HEK293T (cell line): ENCODE measurements at regions not wholly inside any gene's neighbourhood (a gene's known extent, or its start where the extent isn't known, plus 50 kb on each side); places are given as distances from the start of the nearest gene placed in this dataset.

Experiments used
- CTCF ChIA-PET: fragments of 350-600 bp; formaldehyde crosslinking; extraction: SDS; loops from one replicate; lab custom pipeline; 2021; ENCODE audit warnings: antibody characterized with exemption, inconsistent platforms; lab: Yijun Ruan, JAX
- POLR2A ChIA-PET: fragments of 350-600 bp; formaldehyde crosslinking; extraction: SDS; loops from one replicate; lab custom pipeline; 2020; ENCODE audit warnings: antibody characterized with exemption, inconsistent platforms; lab: Yijun Ruan, JAX
- DNase-seq: peaks from one replicate; pipeline ENCODE4 v3.0.0; 2012; ENCODE audit warnings: mixed read lengths; ENCODE audit errors: extremely low spot score
- ARNT ChIP-seq: fragments of 450-650 bp; IDR thresholded peaks from 2 replicates; pipeline ENCODE4 v1.6.1; 2017; ENCODE audit warnings: mild to moderate bottlenecking
- BHLHE40 ChIP-seq: fragments of 450-650 bp; IDR thresholded peaks from 2 replicates; pipeline ENCODE4 v1.6.1; 2016; ENCODE audit warnings: mild to moderate bottlenecking, moderate library complexity, borderline replicate concordance
- CTBP1 ChIP-seq: fragments of 450-650 bp; IDR thresholded peaks from 2 replicates; pipeline ENCODE4 v1.6.1; 2016; ENCODE audit warnings: borderline replicate concordance
- ELF4 ChIP-seq: fragments of 450-650 bp; IDR thresholded peaks from 2 replicates; pipeline ENCODE4 v1.6.1; 2017; ENCODE audit warnings: antibody characterized with exemption
- FOXA1 ChIP-seq: fragments of 450-650 bp; IDR thresholded peaks from 2 replicates; pipeline ENCODE4 v1.6.1; 2016; ENCODE audit warnings: mild to moderate bottlenecking
- FOXK2 ChIP-seq: fragments of 450-650 bp; IDR thresholded peaks from 2 replicates; pipeline ENCODE4 v1.6.1; 2016; ENCODE audit warnings: mild to moderate bottlenecking
- FOXM1 ChIP-seq: fragments of 450-650 bp; IDR thresholded peaks from 2 replicates; pipeline ENCODE4 v1.6.1; 2017; ENCODE audit warnings: mild to moderate bottlenecking, borderline replicate concordance
- HDGF ChIP-seq: fragments of 450-650 bp; IDR thresholded peaks from 2 replicates; pipeline ENCODE4 v1.6.1; 2017; ENCODE audit warnings: antibody characterized with exemption, borderline replicate concordance
- L3MBTL2 ChIP-seq: fragments of 450-650 bp; conservative IDR thresholded peaks from 2 replicates; pipeline ENCODE4 v1.6.1; 2016; ENCODE audit warnings: mild to moderate bottlenecking
- LEF1 ChIP-seq: fragments of 450-650 bp; IDR thresholded peaks from 2 replicates; pipeline ENCODE4 v1.6.1; 2017; ENCODE audit warnings: mild to moderate bottlenecking, borderline replicate concordance
- NFRKB ChIP-seq: fragments of 450-650 bp; IDR thresholded peaks from 2 replicates; pipeline ENCODE4 v1.6.1; 2016; ENCODE audit warnings: mild to moderate bottlenecking, moderate library complexity
- PKNOX1 ChIP-seq: fragments of 450-650 bp; IDR thresholded peaks from 2 replicates; pipeline ENCODE4 v1.6.1; 2016
- SP1 ChIP-seq: fragments of 450-650 bp; IDR thresholded peaks from 2 replicates; pipeline ENCODE4 v1.6.1; 2017
- SUZ12 ChIP-seq: fragments of 450-650 bp; IDR thresholded peaks from 2 replicates; pipeline ENCODE4 v1.6.1; 2016; ENCODE audit warnings: mild to moderate bottlenecking
- TARDBP ChIP-seq: fragments of 450-650 bp; IDR thresholded peaks from 2 replicates; pipeline ENCODE4 v1.6.1; 2016
- ZNF384 ChIP-seq: fragments of 450-650 bp; IDR thresholded peaks from 2 replicates; pipeline ENCODE4 v1.6.1; 2016

DNA sequence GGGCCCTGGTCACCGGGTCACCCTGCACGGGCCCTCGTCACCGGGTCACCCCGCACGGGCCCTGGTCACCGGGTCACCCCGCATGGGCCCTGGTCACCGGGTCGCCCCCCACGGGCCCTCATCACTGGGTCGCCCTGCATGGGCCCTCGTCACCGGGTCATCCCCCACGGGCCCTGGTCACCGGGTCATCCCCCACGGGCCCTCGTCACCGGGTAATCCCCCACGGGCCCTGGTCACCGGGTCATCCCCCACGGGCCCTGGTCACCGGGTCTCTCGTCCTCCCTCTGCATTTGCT lies 77.6 kb downstream of the RIPK4 start:
- POLR2A ChIA-PET, result no interaction called here

GRCh38 chr21:41687633-41688032 lies 79.2 kb downstream of the RIPK4 start:
- TF ChIP-seq NFRKB (no peak), TARDBP (no peak), BHLHE40 (no peak), FOXM1 (no peak), CTBP1 (no peak), ELF4 (no peak), ARNT (no peak), L3MBTL2 (no peak), FOXA1 (no peak), HDGF (no peak), FOXK2 (no peak), SP1 (no peak), PKNOX1 (no peak), LEF1 (no peak), ZNF384 (no peak), SUZ12 (no peak)
- ChIA-PET CTCF (interaction anchor here (0.6 kb wide), 1 partner anchor 393 kb away, joined by 3 read pairs; no protein-coding TSS in a partner anchor), POLR2A (no interaction called here)
- DNase-seq, result no peak

More for the DNA sequence above, 77.6 kb downstream of the RIPK4 start:
- CTCF ChIA-PET, result no interaction called here
- no peak for DNase-seq
- TF ChIP-seq LEF1, result no peak
- TF ChIP-seq BHLHE40, result no peak
- no peak for TF ChIP-seq TARDBP
- TF ChIP-seq SUZ12, result no peak
- TF ChIP-seq ZNF384, result no peak

GRCh38 chr21:41686664-41687063 lies 80.2 kb downstream of the RIPK4 start:
- TF ChIP-seq LEF1 (no peak), FOXA1 (no peak), FOXM1 (no peak), PKNOX1 (no peak), NFRKB (no peak), ZNF384 (no peak), SP1 (no peak), FOXK2 (no peak), ARNT (no peak), L3MBTL2 (no peak), SUZ12 (no peak), CTBP1 (no peak), TARDBP (no peak), HDGF (no peak), ELF4 (no peak), BHLHE40 (no peak)
- no peak for DNase-seq
- CTCF ChIA-PET, result interaction anchor here (0.5 to 0.7 kb wide), 2 partner anchors 21 to 131 kb away, joined by 5 read pairs; no protein-coding TSS in a partner anchor
- POLR2A ChIA-PET, result no interaction called here

- no peak for DNase-seq
- POLR2A ChIA-PET, result no interaction called here
- TF ChIP-seq FOXK2, result no peak
- CTCF ChIA-PET, result no interaction called here
Measured at GRCh38 chr21:41685511-41686149, 81.2 kb downstream of the RIPK4 start.

DNA sequence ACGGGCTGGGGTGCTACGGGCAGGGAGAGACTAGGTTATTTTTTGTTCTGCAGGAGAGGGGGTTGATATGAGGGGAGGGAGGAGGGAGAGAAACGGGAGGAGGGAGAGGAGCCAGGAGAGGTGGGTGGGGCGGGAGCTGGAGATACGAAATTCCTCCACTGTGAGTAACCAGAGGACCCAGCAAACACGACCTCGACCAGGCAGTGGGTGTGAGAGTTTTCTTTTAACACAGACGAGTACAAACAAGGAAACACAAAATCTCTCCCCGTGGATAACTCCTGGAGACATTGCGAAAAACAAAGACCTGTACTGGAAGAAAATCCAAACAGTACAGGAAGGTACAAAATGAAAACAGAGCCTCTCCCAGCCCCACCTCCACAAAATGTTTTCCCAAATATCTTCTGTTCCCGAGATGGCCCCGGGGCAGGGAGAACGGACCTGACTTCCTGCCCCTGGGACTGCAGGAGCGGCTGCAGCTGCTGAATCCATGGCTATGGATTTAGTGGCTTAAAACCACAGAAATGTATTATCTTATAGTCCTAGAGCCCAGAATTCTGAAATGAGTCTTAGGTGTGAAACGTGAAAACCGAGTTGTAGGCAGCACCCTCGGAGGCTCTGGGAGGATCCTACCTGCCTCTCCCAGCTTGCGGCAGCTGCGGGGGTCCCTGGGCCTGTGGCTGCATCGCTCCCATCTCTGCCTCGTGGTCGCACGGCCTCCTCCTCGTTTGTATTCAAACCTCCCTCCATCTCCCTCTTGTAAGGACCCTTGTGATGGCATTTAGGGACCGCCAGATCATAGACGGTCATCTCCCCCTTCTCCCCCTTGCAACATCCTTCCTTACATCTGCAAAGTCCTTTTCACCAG lies 82.2 kb downstream of the RIPK4 start:
- POLR2A ChIA-PET, result no interaction called here

DNA sequence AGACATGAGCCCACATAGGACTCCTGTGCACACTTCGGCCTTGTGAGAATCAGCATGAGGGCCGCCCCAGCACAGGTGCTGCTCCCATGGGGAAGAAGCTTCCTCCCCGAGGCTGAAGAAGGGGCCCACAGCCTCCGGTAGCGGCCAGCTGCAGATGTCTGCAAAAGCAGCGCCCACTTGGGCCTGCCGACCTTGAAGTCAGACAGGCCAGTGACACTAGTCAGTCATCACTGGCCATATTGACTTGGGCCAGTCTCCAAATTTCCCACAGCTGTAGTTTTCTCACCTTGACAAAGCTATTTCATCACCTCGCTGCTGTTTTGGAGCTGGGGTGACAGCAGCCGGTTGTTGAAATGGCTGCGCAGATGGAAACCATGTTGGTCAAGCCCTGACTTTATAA lies 83.0 kb downstream of the RIPK4 start:
- DNase-seq, result no peak
- TF ChIP-seq LEF1 (no peak), L3MBTL2 (no peak), FOXA1 (no peak), ARNT (no peak), HDGF (no peak), SP1 (no peak), BHLHE40 (no peak), TARDBP (no peak), SUZ12 (no peak), NFRKB (no peak), ZNF384 (no peak), PKNOX1 (no peak)
- ChIA-PET POLR2A (no interaction called here), CTCF (interaction anchor here (0.7 kb wide), 1 partner anchor 56 kb away, joined by 3 read pairs; no protein-coding TSS in a partner anchor)

More for the DNA sequence above, 82.2 kb downstream of the RIPK4 start:
- CTCF ChIA-PET, result no interaction called here
- DNase-seq, result no peak
- no peak for TF ChIP-seq L3MBTL2
- no peak for TF ChIP-seq BHLHE40
- no peak for TF ChIP-seq ZNF384
